ENCODE measurements at regions not wholly inside any gene's neighbourhood (a gene's known extent, or its start where the extent isn't known, plus 50 kb on each side); places are given as distances from the start of the nearest gene placed in this dataset.

DNA sequence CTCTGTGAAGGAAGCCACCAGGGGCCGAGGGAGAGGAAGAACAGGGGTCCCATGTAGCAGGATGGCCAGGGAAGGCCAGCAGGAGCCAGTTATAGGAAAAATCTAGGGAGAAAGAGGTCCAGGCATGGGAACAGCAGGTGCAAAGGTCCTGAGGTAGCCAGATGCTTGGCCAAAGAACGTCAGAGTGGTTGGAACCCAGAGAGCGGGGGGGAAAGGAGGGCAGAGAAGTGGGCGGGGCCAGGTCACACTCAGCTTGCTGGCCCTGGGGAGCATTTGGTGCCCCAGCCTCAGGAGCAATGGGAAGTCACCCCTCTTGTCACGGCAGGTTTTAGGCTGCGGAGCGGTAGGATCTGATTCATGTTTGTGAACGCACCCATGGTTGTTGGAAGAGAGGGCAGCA is 180.5 kb downstream of the PHETA1 start (continued):
- TF ChIP-seq CREM (CRISPR knock-in tag; IDR thresholded peaks at IDR 0.05): no peak

- POLR2A ChIA-PET: no interaction called here
- H3K27me3 Mint-ChIP-seq (ENCODE audit: low read depth): no peaks in the 10 kb centered on the region
- H3K4me1 Mint-ChIP-seq: peaks cover 7% of the 10 kb centered on the region; the same call in 1 of the 2 replicates
- DNase-seq (ENCODE audit: low spot score): no peak
- no peak for ATAC-seq
- TF ChIP-seq HMGA2 (CRISPR knock-in tag; IDR thresholded peaks at IDR 0.05): no peak
- TF ChIP-seq NR2C2 (CRISPR knock-in tag; IDR thresholded peaks at IDR 0.05): no peak
- TF ChIP-seq OVOL2 (CRISPR knock-in tag; IDR thresholded peaks at IDR 0.05; ENCODE audit: borderline replicate concordance): no peak
- no peak for TF ChIP-seq NFYB (CRISPR knock-in tag; conservative IDR thresholded peaks at IDR 0.05; ENCODE audit: low read depth)
- TF ChIP-seq, protein P1, sequence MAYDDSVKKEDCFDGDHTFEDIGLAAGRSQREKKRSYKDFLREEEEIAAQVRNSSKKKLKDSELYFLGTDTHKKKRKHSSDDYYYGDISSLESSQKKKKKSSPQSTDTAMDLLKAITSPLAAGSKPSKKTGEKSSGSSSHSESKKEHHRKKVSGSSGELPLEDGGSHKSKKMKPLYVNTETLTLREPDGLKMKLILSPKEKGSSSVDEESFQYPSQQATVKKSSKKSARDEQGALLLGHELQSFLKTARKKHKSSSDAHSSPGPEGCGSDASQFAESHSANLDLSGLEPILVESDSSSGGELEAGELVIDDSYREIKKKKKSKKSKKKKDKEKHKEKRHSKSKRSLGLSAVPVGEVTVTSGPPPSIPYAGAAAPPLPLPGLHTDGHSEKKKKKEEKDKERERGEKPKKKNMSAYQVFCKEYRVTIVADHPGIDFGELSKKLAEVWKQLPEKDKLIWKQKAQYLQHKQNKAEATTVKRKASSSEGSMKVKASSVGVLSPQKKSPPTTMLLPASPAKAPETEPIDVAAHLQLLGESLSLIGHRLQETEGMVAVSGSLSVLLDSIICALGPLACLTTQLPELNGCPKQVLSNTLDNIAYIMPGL (CRISPR knock-in tag; IDR thresholded peaks at IDR 0.05): no peak
- no peak for TF ChIP-seq NR1H2 (CRISPR knock-in tag; IDR thresholded peaks at IDR 0.05)
- no peak for TF ChIP-seq ERG (CRISPR knock-in tag; IDR thresholded peaks at IDR 0.05)
- peak; percentile 86; the same call in 1 of the 2 replicates for TF ChIP-seq ESRRA (CRISPR knock-in tag; IDR thresholded peaks at IDR 0.05; ENCODE audit: borderline replicate concordance)
- peak overlapping the region; percentile 73; the same call in 1 of the 2 replicates for H3K27ac Mint-ChIP-seq
- no peak overlapping the region for H3K4me3 Mint-ChIP-seq
- CTCF ChIA-PET: interaction anchor here (0.9 kb wide), 1 partner anchor 12 kb away, joined by 3 read pairs; no protein-coding TSS in a partner anchor
- H3K9me3 Mint-ChIP-seq: peaks cover 4% of the 10 kb centered on the region; the same call in 1 of the 2 replicates
- H3K36me3 Mint-ChIP-seq: no peaks in the 10 kb centered on the region
Measured at GRCh38 chr12:111186347-111186746, 182.5 kb downstream of the PHETA1 start.

DNA sequence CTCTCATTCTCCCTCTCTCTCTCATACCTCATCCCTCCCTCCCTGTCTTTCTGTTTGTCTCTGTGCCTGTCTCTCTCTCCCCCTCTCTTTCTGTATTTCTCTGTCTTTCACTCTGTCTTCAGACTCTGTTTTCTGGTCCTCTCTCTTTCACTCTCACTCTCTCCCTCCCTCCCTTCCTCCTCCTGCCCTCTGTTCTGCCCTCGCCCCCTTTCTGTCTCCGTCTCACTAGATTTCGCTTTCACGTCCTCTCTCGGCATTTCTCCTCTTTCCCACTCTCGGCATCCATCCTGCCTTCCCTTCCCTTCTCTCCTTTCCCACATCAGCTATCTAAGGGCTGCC is 183.0 kb downstream of the PHETA1 start:
- Mint-ChIP-seq H3K9me3 (peaks cover 4% of the 10 kb centered on the region; the same call in 1 of the 2 replicates), H3K4me3 (no peak overlapping the region), H3K4me1 (peaks cover 7% of the 10 kb centered on the region; the same call in 1 of the 2 replicates), H3K27ac (peak overlapping the region; percentile 73; the same call in 1 of the 2 replicates), H3K27me3 (ENCODE audit: low read depth) (no peaks in the 10 kb centered on the region), H3K36me3 (no peaks in the 10 kb centered on the region)
- DNase-seq (ENCODE audit: low spot score): no peak
- ChIA-PET CTCF (interaction anchor here (0.6 kb wide), 1 partner anchor 113 kb away, joined by 3 read pairs; no protein-coding TSS in a partner anchor), POLR2A (no interaction called here)
- no peak; the same call in 1 of the 2 replicates for ATAC-seq
- TF ChIP-seq CDX4 (CRISPR knock-in tag; IDR thresholded peaks at IDR 0.05; ENCODE audit: borderline replicate concordance): no peak
- no peak for TF ChIP-seq JAZF1 (CRISPR knock-in tag; IDR thresholded peaks at IDR 0.05)

- ChIA-PET CTCF (interaction anchor here (0.6 kb wide), 1 partner anchor 113 kb away, joined by 3 read pairs; no protein-coding TSS in a partner anchor), POLR2A (no interaction called here)
- Mint-ChIP-seq H3K4me1 (peaks cover 7% of the 10 kb centered on the region; the same call in 1 of the 2 replicates), H3K9me3 (peaks cover 4% of the 10 kb centered on the region; the same call in 1 of the 2 replicates), H3K27ac (no peak overlapping the region), H3K27me3 (ENCODE audit: low read depth) (no peaks in the 10 kb centered on the region), H3K4me3 (no peak overlapping the region), H3K36me3 (no peaks in the 10 kb centered on the region)
- ATAC-seq: no peak
- DNase-seq (ENCODE audit: low spot score): no peak
- TF ChIP-seq, protein P2, sequence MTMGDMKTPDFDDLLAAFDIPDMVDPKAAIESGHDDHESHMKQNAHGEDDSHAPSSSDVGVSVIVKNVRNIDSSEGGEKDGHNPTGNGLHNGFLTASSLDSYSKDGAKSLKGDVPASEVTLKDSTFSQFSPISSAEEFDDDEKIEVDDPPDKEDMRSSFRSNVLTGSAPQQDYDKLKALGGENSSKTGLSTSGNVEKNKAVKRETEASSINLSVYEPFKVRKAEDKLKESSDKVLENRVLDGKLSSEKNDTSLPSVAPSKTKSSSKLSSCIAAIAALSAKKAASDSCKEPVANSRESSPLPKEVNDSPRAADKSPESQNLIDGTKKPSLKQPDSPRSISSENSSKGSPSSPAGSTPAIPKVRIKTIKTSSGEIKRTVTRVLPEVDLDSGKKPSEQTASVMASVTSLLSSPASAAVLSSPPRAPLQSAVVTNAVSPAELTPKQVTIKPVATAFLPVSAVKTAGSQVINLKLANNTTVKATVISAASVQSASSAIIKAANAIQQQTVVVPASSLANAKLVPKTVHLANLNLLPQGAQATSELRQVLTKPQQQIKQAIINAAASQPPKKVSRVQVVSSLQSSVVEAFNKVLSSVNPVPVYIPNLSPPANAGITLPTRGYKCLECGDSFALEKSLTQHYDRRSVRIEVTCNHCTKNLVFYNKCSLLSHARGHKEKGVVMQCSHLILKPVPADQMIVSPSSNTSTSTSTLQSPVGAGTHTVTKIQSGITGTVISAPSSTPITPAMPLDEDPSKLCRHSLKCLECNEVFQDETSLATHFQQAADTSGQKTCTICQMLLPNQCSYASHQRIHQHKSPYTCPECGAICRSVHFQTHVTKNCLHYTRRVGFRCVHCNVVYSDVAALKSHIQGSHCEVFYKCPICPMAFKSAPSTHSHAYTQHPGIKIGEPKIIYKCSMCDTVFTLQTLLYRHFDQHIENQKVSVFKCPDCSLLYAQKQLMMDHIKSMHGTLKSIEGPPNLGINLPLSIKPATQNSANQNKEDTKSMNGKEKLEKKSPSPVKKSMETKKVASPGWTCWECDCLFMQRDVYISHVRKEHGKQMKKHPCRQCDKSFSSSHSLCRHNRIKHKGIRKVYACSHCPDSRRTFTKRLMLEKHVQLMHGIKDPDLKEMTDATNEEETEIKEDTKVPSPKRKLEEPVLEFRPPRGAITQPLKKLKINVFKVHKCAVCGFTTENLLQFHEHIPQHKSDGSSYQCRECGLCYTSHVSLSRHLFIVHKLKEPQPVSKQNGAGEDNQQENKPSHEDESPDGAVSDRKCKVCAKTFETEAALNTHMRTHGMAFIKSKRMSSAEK (CRISPR knock-in tag; IDR thresholded peaks at IDR 0.05; ENCODE audit: borderline replicate concordance): no peak
- TF ChIP-seq, protein P3, sequence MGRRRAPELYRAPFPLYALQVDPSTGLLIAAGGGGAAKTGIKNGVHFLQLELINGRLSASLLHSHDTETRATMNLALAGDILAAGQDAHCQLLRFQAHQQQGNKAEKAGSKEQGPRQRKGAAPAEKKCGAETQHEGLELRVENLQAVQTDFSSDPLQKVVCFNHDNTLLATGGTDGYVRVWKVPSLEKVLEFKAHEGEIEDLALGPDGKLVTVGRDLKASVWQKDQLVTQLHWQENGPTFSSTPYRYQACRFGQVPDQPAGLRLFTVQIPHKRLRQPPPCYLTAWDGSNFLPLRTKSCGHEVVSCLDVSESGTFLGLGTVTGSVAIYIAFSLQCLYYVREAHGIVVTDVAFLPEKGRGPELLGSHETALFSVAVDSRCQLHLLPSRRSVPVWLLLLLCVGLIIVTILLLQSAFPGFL (CRISPR knock-in tag; IDR thresholded peaks at IDR 0.05; ENCODE audit: borderline replicate concordance): no peak
- TF ChIP-seq, protein P4, sequence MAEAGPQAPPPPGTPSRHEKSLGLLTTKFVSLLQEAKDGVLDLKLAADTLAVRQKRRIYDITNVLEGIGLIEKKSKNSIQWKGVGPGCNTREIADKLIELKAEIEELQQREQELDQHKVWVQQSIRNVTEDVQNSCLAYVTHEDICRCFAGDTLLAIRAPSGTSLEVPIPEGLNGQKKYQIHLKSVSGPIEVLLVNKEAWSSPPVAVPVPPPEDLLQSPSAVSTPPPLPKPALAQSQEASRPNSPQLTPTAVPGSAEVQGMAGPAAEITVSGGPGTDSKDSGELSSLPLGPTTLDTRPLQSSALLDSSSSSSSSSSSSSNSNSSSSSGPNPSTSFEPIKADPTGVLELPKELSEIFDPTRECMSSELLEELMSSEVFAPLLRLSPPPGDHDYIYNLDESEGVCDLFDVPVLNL (CRISPR knock-in tag; IDR thresholded peaks at IDR 0.05; ENCODE audit: borderline replicate concordance, low read depth): no peak
- TF ChIP-seq ZNF423 (CRISPR knock-in tag; IDR thresholded peaks at IDR 0.05): no peak
- no peak for TF ChIP-seq ATF3 (CRISPR knock-in tag; conservative IDR thresholded peaks at IDR 0.05)
- TF ChIP-seq JUN (CRISPR knock-in tag; IDR thresholded peaks at IDR 0.05): no peak
- no peak for TF ChIP-seq RELA (CRISPR knock-in tag; IDR thresholded peaks at IDR 0.05; ENCODE audit: borderline replicate concordance)
- TF ChIP-seq SP1 (CRISPR knock-in tag; conservative IDR thresholded peaks at IDR 0.05): no peak
Measured at GRCh38 chr12:111185206-111185888, 183.5 kb downstream of the PHETA1 start.
